Ishikawa (cell line): ENCODE measurements at regions not wholly inside any gene's neighbourhood (a gene's known extent, or its start where the extent isn't known, plus 50 kb on each side); places are given as distances from the start of the nearest gene placed in this dataset.

Source experiments
- CEBPB ChIP-seq: IDR thresholded peaks from 2 replicates; pipeline ENCODE4 v1.6.1; 2012
- EGR1 ChIP-seq: IDR thresholded peaks from 2 replicates; pipeline ENCODE4 v1.6.1; 2012
- EP300 ChIP-seq: IDR thresholded peaks from 2 replicates; pipeline ENCODE4 v1.6.1; 2012; ENCODE audit warnings: borderline replicate concordance
- MAX ChIP-seq: IDR thresholded peaks from 2 replicates; pipeline ENCODE4 v1.6.1; 2012
- RAD21 ChIP-seq: IDR thresholded peaks from 2 replicates; pipeline ENCODE4 v1.6.1; 2012; ENCODE audit warnings: low read depth
- REST ChIP-seq: IDR thresholded peaks from 2 replicates; pipeline ENCODE4 v1.6.1; 2012; ENCODE audit warnings: low read depth, mild to moderate bottlenecking
- TAF1 ChIP-seq: IDR thresholded peaks from 2 replicates; pipeline ENCODE4 v1.6.1; 2012; ENCODE audit warnings: low read depth, mild to moderate bottlenecking
- TCF12 ChIP-seq: IDR thresholded peaks from 2 replicates; pipeline ENCODE4 v1.6.1; 2012; ENCODE audit warnings: low read depth
- TEAD4 ChIP-seq: IDR thresholded peaks from 2 replicates; pipeline ENCODE4 v1.6.1; 2012
- USF1 ChIP-seq: IDR thresholded peaks from 2 replicates; pipeline ENCODE4 v1.6.1; 2012
- ZBTB7A ChIP-seq: IDR thresholded peaks from 2 replicates; pipeline ENCODE4 v1.6.1; 2012; ENCODE audit warnings: low read depth

GRCh38 chr11:23457641-23458040, 597.4 kb upstream of the CCDC179 start:
- TF ChIP-seq MAX: no peak
- no peak for TF ChIP-seq REST
- TF ChIP-seq CEBPB: no peak
- no peak for TF ChIP-seq TAF1
- no peak for TF ChIP-seq TEAD4
- TF ChIP-seq EGR1: no peak
- no peak for TF ChIP-seq RAD21
- no peak for TF ChIP-seq EP300
- no peak for TF ChIP-seq TCF12
- no peak for TF ChIP-seq ZBTB7A
- TF ChIP-seq USF1: no peak
